OCI-LY3 (cell line): ENCODE measurements at regions not wholly inside any gene's neighbourhood (a gene's known extent, or its start where the extent isn't known, plus 50 kb on each side); places are given as distances from the start of the nearest gene placed in this dataset.

Source experiments
- EZH2phosphoT487 ChIP-seq: fragments of 200-600 bp; shearing (Covaris generic); IDR thresholded peaks from 2 replicates; pipeline ENCODE4 v1.6.1; 2018; ENCODE audit warnings: antibody characterized with exemption, mixed run types, low read depth
- TF ChIP-seq, protein P1 (sequence below): fragments of 200-600, 300-600 bp; sonication (generic); IDR thresholded peaks from 2 replicates; pipeline ENCODE4 v1.5.1; 2014; ENCODE audit warnings: antibody characterized with exemption, low read length, low read depth

DNA sequence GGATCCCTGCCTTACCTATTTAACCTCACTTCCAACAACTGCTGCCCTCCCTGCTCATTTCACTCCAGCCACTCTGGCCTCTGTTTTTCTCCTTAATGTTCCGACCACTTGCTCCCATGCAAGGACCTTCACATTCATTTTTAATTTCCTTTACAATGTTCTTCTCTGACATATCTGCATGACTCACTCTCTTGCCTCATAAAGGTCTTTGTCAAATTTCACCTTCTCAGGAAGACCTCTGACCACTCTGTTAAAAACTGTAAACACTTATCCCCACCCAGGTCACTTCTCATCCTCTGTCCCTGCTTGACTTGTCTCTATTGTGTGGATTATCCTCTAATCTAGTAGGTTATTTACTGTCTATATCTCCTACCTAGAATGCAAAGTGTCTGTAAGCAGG is 751.2 kb downstream of the BRINP1 start:
- TF ChIP-seq, protein P1, sequence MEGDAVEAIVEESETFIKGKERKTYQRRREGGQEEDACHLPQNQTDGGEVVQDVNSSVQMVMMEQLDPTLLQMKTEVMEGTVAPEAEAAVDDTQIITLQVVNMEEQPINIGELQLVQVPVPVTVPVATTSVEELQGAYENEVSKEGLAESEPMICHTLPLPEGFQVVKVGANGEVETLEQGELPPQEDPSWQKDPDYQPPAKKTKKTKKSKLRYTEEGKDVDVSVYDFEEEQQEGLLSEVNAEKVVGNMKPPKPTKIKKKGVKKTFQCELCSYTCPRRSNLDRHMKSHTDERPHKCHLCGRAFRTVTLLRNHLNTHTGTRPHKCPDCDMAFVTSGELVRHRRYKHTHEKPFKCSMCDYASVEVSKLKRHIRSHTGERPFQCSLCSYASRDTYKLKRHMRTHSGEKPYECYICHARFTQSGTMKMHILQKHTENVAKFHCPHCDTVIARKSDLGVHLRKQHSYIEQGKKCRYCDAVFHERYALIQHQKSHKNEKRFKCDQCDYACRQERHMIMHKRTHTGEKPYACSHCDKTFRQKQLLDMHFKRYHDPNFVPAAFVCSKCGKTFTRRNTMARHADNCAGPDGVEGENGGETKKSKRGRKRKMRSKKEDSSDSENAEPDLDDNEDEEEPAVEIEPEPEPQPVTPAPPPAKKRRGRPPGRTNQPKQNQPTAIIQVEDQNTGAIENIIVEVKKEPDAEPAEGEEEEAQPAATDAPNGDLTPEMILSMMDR, result no peak
- no peak for TF ChIP-seq EZH2phosphoT487
